GM12872 (cell line): ENCODE measurements at regions not wholly inside any gene's neighbourhood (a gene's known extent, or its start where the extent isn't known, plus 50 kb on each side); places are given as distances from the start of the nearest gene placed in this dataset.

Experiments
- CTCF ChIP-seq: IDR thresholded peaks from 3 replicates; pipeline ENCODE4 v1.5.1; 2011; ENCODE audit warnings: low read depth, mild to moderate bottlenecking, low read length, moderate library complexity; ENCODE audit not compliant: insufficient read depth

- TF ChIP-seq CTCF, result no peak
Measured at GRCh38 chr1:5742032-5742431, 250.2 kb downstream of the NPHP4 start.

- TF ChIP-seq CTCF, result no peak
Measured at GRCh38 chr1:5740865-5741860, 251.1 kb downstream of the NPHP4 start.

- TF ChIP-seq CTCF, result no peak
Measured at GRCh38 chr1:5740450-5740849, 251.8 kb downstream of the NPHP4 start.

- no peak for TF ChIP-seq CTCF
Measured at GRCh38 chr1:5739561-5740078, 252.6 kb downstream of the NPHP4 start.

- no peak for TF ChIP-seq CTCF
Measured at GRCh38 chr1:5738911-5739462, 253.2 kb downstream of the NPHP4 start.

GRCh38 chr1:5737081-5737480 lies 255.1 kb downstream of the NPHP4 start:
- TF ChIP-seq CTCF, result no peak

GRCh38 chr1:5734996-5735395 lies 257.2 kb downstream of the NPHP4 start:
- no peak for TF ChIP-seq CTCF
